Astrocyte of the cerebellum (primary cell): ENCODE measurements at regions not wholly inside any gene's neighbourhood (a gene's known extent, or its start where the extent isn't known, plus 50 kb on each side); places are given as distances from the start of the nearest gene placed in this dataset.

Source experiments
- DNase-seq: peaks from one replicate; pipeline ENCODE4 v3.0.0-alpha.2; 2011; ENCODE audit warnings: low read depth
- H3K4me3 ChIP-seq: 2 replicates; pipeline ENCODE4 v1.5.1; 2011; ENCODE audit warnings: mild to moderate bottlenecking, low read depth, low read length, moderate library complexity
- CTCF ChIP-seq: IDR thresholded peaks from 2 replicates; pipeline ENCODE4 v1.5.1; 2012; ENCODE audit warnings: low read length, low read depth, moderate library complexity, mild to moderate bottlenecking; ENCODE audit errors: missing control alignments
- in situ Hi-C: cut with HindIII; loops from 2 replicates; pipeline ENCODE4 v1.10.0; 2017; ENCODE audit warnings: low sequenced_read_pairs

- no peak for TF ChIP-seq CTCF
- H3K4me3 ChIP-seq, result no peak overlapping the region
- in situ Hi-C loops, result no loop called here
- DNase-seq, result no peak
Observed at GRCh38 chr1:113246929-113247328, 143.4 kb upstream of the MAGI3 start.

- H3K4me3 ChIP-seq, result no peak overlapping the region
Observed at GRCh38 chr1:113247355-113247754, 143.0 kb upstream of the MAGI3 start.

GRCh38 chr1:113247782-113248181 lies 142.5 kb upstream of the MAGI3 start:
- in situ Hi-C loops, result no loop called here
- no peak for TF ChIP-seq CTCF
- DNase-seq, result no peak
- no peak overlapping the region for H3K4me3 ChIP-seq

More at GRCh38 chr1:113247355-113247754, 143.0 kb upstream of the MAGI3 start:
- no peak for DNase-seq
- TF ChIP-seq CTCF, result no peak
- in situ Hi-C loops, result no loop called here

GRCh38 chr1:113248494-113248893 lies 141.8 kb upstream of the MAGI3 start:
- no peak overlapping the region for H3K4me3 ChIP-seq
- in situ Hi-C loops, result no loop called here
- no peak for TF ChIP-seq CTCF
- DNase-seq, result no peak

GRCh38 chr1:113250161-113250560 lies 140.2 kb upstream of the MAGI3 start:
- no peak for DNase-seq
- no peak for TF ChIP-seq CTCF
- in situ Hi-C loops, result no loop called here
- no peak overlapping the region for H3K4me3 ChIP-seq

- no peak for TF ChIP-seq CTCF
- no peak for DNase-seq
- H3K4me3 ChIP-seq, result no peak overlapping the region
- in situ Hi-C loops, result no loop called here
Observed at GRCh38 chr1:113252166-113252565, 138.1 kb upstream of the MAGI3 start.

- DNase-seq, result no peak
- in situ Hi-C loops, result no loop called here
- TF ChIP-seq CTCF, result no peak
- no peak overlapping the region for H3K4me3 ChIP-seq
Observed at GRCh38 chr1:113253187-113253586, 137.1 kb upstream of the MAGI3 start.
